MM.1S (cell line): ENCODE measurements at regions not wholly inside any gene's neighbourhood (a gene's known extent, or its start where the extent isn't known, plus 50 kb on each side); places are given as distances from the start of the nearest gene placed in this dataset.

Experiments
- DNase-seq: peaks from one replicate; pipeline ENCODE4 v3.0.0-alpha.2; 2015
- H2AFZ ChIP-seq: fragments of 300-600 bp; sonication (generic); 2 replicates; pipeline ENCODE4 v1.6.0; 2016; ENCODE audit warnings: antibody characterized with exemption, low read length
- H3F3A ChIP-seq: fragments of 300-600 bp; sonication (generic); 2 replicates; pipeline ENCODE4 v1.6.1; 2016; ENCODE audit warnings: mild to moderate bottlenecking, antibody characterized with exemption, low read length, moderate library complexity, mixed read lengths; ENCODE audit not compliant: insufficient read depth
- H3K27ac ChIP-seq: fragments of 300-600 bp; sonication (generic); 2 replicates; pipeline ENCODE4 v1.5.1; 2016; ENCODE audit warnings: mild to moderate bottlenecking, low read length
- H3K27me3 ChIP-seq: fragments of 300-600 bp; sonication (generic); replicated peaks from 2 replicates; pipeline ENCODE4 v1.6.0; 2016; ENCODE audit warnings: low read length; ENCODE audit not compliant: insufficient read depth
- H3K36me3 ChIP-seq: fragments of 300-600 bp; sonication (generic); replicated peaks from 2 replicates; pipeline ENCODE4 v1.6.1; 2016; ENCODE audit warnings: mild to moderate bottlenecking, low read length, mixed read lengths; ENCODE audit not compliant: insufficient read depth
- H3K4me1 ChIP-seq: fragments of 300-600 bp; sonication (generic); 2 replicates; pipeline ENCODE4 v1.6.1; 2016; ENCODE audit warnings: low read length, mixed read lengths
- H3K4me2 ChIP-seq: fragments of 300-600 bp; sonication (generic); 2 replicates; pipeline ENCODE4 v1.6.0; 2016; ENCODE audit warnings: low read depth, low read length
- H3K4me3 ChIP-seq: fragments of 300-600 bp; sonication (generic); 2 replicates; pipeline ENCODE4 v1.5.1; 2016; ENCODE audit warnings: low read length, mixed read lengths
- H3K79me2 ChIP-seq: fragments of 300-600 bp; sonication (generic); 2 replicates; pipeline ENCODE4 v1.6.1; 2016; ENCODE audit warnings: mixed run types, low read length, mixed read lengths
- H3K9ac ChIP-seq: fragments of 300-600 bp; sonication (generic); 2 replicates; pipeline ENCODE4 v1.6.1; 2016; ENCODE audit warnings: low read length, mixed read lengths
- H3K9me2 ChIP-seq: fragments of 300-600 bp; sonication (generic); replicated peaks from 2 replicates; pipeline ENCODE4 v1.6.1; 2016; ENCODE audit warnings: mild to moderate bottlenecking, low read length, mixed read lengths; ENCODE audit not compliant: insufficient read depth
- H3K9me3 ChIP-seq: fragments of 300-600 bp; sonication (generic); replicated peaks from 2 replicates; pipeline ENCODE4 v1.6.1; 2016; ENCODE audit warnings: mild to moderate bottlenecking, low read length, mixed read lengths; ENCODE audit not compliant: insufficient read depth
- H4K20me1 ChIP-seq: fragments of 300-600 bp; sonication (generic); 2 replicates; pipeline ENCODE4 v1.6.1; 2016; ENCODE audit warnings: mild to moderate bottlenecking, low read length, moderate library complexity, mixed read lengths; ENCODE audit not compliant: insufficient read depth
- CTCF ChIP-seq: fragments of 300-600 bp; sonication (generic); IDR thresholded peaks from 2 replicates; pipeline ENCODE4 v1.5.1; 2016; ENCODE audit warnings: antibody characterized with exemption, low read length, mixed read lengths
- EZH2 ChIP-seq: fragments of 300-600 bp; sonication (generic); optimal IDR thresholded peaks from 2 replicates; pipeline ENCODE3; 2017; ENCODE audit warnings: low read depth, mild to moderate bottlenecking, antibody characterized with exemption, low read length, mixed read lengths
- EZH2phosphoT487 ChIP-seq: fragments of 300-600 bp; sonication (generic); IDR thresholded peaks from 2 replicates; pipeline ENCODE4 v1.6.1; 2018; ENCODE audit warnings: antibody characterized with exemption, low read length

GRCh38 chr9:90953805-90954204 lies 152.2 kb downstream of the SYK start:
- DNase-seq: no peak
- Histone ChIP-seq H2AFZ (0 out of 2 replicates have a peak overlapping the region, but pooled peaks have one; percentile 8), H3K36me3 (no peaks in the 10 kb centered on the region), H3K27ac (no peak overlapping the region), H3K9me2 (no peaks in the 10 kb centered on the region), H3K27me3 (no peaks in the 10 kb centered on the region), H3F3A (no peaks in the 10 kb centered on the region), H3K9ac (no peak overlapping the region), H3K4me2 (no peak overlapping the region), H3K4me1 (peaks cover 32% of the 10 kb centered on the region), H4K20me1 (no peaks in the 10 kb centered on the region), H3K9me3 (no peaks in the 10 kb centered on the region), H3K4me3 (no peak overlapping the region), H3K79me2 (no peaks in the 10 kb centered on the region)
- TF ChIP-seq EZH2phosphoT487: no peak
- TF ChIP-seq CTCF: peak; percentile 33

- Histone ChIP-seq H3K9ac (no peak overlapping the region), H3K27me3 (no peaks in the 10 kb centered on the region), H3K27ac (no peak overlapping the region), H4K20me1 (no peaks in the 10 kb centered on the region), H3K79me2 (no peaks in the 10 kb centered on the region), H3K36me3 (no peaks in the 10 kb centered on the region), H3K9me3 (no peaks in the 10 kb centered on the region), H3K9me2 (no peaks in the 10 kb centered on the region), H2AFZ (no peak overlapping the region), H3K4me1 (peaks cover 31% of the 10 kb centered on the region), H3F3A (no peaks in the 10 kb centered on the region), H3K4me2 (no peak overlapping the region), H3K4me3 (no peak overlapping the region)
- DNase-seq: no peak
- TF ChIP-seq EZH2: no peak
- TF ChIP-seq EZH2phosphoT487: no peak
- no peak for TF ChIP-seq CTCF
Observed at GRCh38 chr9:90956026-90956810, 154.6 kb downstream of the SYK start.

- H3K4me1 ChIP-seq: peaks cover 25% of the 10 kb centered on the region
- 0 out of 2 replicates have a peak overlapping the region, but pooled peaks have one; percentile 20 for H3K4me2 ChIP-seq
- H3K9me2 ChIP-seq: no peaks in the 10 kb centered on the region
- H2AFZ ChIP-seq: peak overlapping the region; percentile 37; the same call in 1 of the 2 replicates
- H3K79me2 ChIP-seq: no peaks in the 10 kb centered on the region
- no peak overlapping the region for H3K4me3 ChIP-seq
- no peaks in the 10 kb centered on the region for H3F3A ChIP-seq
- H3K36me3 ChIP-seq: no peaks in the 10 kb centered on the region
- H3K27ac ChIP-seq: peak overlapping the region; percentile 19; the same call in 1 of the 2 replicates
- no peaks in the 10 kb centered on the region for H3K9me3 ChIP-seq
- H3K9ac ChIP-seq: 0 out of 2 replicates have a peak overlapping the region, but pooled peaks have one; percentile 2
- no peaks in the 10 kb centered on the region for H3K27me3 ChIP-seq
- DNase-seq: no peak
- H4K20me1 ChIP-seq: no peaks in the 10 kb centered on the region
- no peak for TF ChIP-seq EZH2
- TF ChIP-seq CTCF: no peak
- no peak for TF ChIP-seq EZH2phosphoT487
Observed at GRCh38 chr9:90958328-90958727, 156.7 kb downstream of the SYK start.
